Endodermal cell (in vitro differentiated cells): ENCODE measurements at regions not wholly inside any gene's neighbourhood (a gene's known extent, or its start where the extent isn't known, plus 50 kb on each side); places are given as distances from the start of the nearest gene placed in this dataset.

Experiments
- DNase-seq: peaks from one replicate; pipeline ENCODE4 v3.0.0-alpha.2; 2017
- H3K27ac ChIP-seq: 2 replicates; pipeline ENCODE4 v1.5.1; 2013; ENCODE audit warnings: mild to moderate bottlenecking, low read depth, low read length, moderate library complexity
- H3K27me3 ChIP-seq: 2 replicates; pipeline ENCODE4 v1.6.1; 2013; ENCODE audit warnings: mild to moderate bottlenecking, low read length, moderate library complexity; ENCODE audit not compliant: insufficient read depth, control insufficient read depth, poor library complexity, severe bottlenecking
- H3K36me3 ChIP-seq: 2 replicates; pipeline ENCODE4 v1.7.0; 2013; ENCODE audit warnings: mild to moderate bottlenecking, low read length, moderate library complexity; ENCODE audit not compliant: control insufficient read depth, insufficient read depth
- H3K4me1 ChIP-seq: one replicate; pipeline ENCODE4 v1.7.0; 2013; ENCODE audit warnings: low read length; ENCODE audit not compliant: control insufficient read depth, insufficient read depth
- H3K4me3 ChIP-seq: 2 replicates; pipeline ENCODE4 v1.5.1; 2013; ENCODE audit warnings: mild to moderate bottlenecking, low read length, moderate library complexity
- H3K9ac ChIP-seq: 2 replicates; pipeline ENCODE4 v1.6.1; 2013; ENCODE audit warnings: mild to moderate bottlenecking, low read length, moderate library complexity; ENCODE audit not compliant: poor library complexity, severe bottlenecking; ENCODE audit errors: extremely low read depth
- H3K9me3 ChIP-seq: 2 replicates; pipeline ENCODE4 v1.6.1; 2013; ENCODE audit warnings: mild to moderate bottlenecking, low read length, moderate library complexity; ENCODE audit not compliant: control insufficient read depth
- H3K27ac Mint-ChIP-seq: 2 replicates; pipeline ENCODE4 v1.8.0; 2020; ENCODE audit warnings: mixed read lengths
- H3K27me3 Mint-ChIP-seq: 2 replicates; pipeline ENCODE4 v1.8.0; 2021; ENCODE audit warnings: mild to moderate bottlenecking, mixed read lengths; ENCODE audit not compliant: insufficient read depth
- H3K36me3 Mint-ChIP-seq: 2 replicates; pipeline ENCODE4 v1.8.0; 2020; ENCODE audit warnings: low read depth, mixed read lengths
- H3K4me1 Mint-ChIP-seq: 2 replicates; pipeline ENCODE4 v1.8.0; 2020; ENCODE audit warnings: mixed read lengths
- H3K4me3 Mint-ChIP-seq: 2 replicates; pipeline ENCODE4 v1.8.0; 2020; ENCODE audit warnings: mild to moderate bottlenecking, moderate library complexity, mixed read lengths
- H3K9me3 Mint-ChIP-seq: 2 replicates; pipeline ENCODE4 v1.8.0; 2020; ENCODE audit warnings: mild to moderate bottlenecking, mixed read lengths
- WGBS, 2 experiments: methylation state at CpG; one replicate each; pipeline versions ENCODE4 v1.1.5 to v1.1.7; 2013; ENCODE audit warnings: missing lambda C conversion rate in 2 of 2, mixed read lengths in 1 of 2; ENCODE audit not compliant: insufficient coverage in 1 of 2, insufficient read length in 1 of 2; 5-methylcytosine and 5-hydroxymethylcytosine counted together
- TF ChIP-seq, protein P1 (sequence below): fragments of 200-600 bp; sonication (generic); conservative IDR thresholded peaks from 2 replicates; pipeline ENCODE4 v1.5.0; 2021; ENCODE audit warnings: antibody characterized with exemption, mild to moderate bottlenecking

DNA sequence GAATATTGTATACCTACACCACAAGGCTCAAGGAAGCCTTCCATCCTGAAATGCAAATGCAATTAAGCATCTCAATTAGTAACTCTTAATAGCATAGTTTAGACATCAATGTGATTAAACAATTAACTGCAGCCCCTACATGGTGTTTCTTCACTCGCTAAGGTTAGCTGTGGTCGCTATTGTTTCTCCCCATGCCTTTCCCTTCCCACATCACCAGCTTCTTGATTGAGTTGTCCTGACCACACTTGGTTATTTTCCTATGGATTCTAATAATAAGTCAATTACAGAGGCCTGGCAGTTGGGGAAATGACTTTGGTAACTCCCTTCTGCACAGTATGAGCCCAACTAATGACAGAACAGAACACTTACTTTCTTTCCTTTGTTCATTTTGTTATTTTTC lies 265.0 kb downstream of the ADAMTS20 start:
- Mint-ChIP-seq H3K4me3 (no peak overlapping the region), H3K27me3 (no peaks in the 10 kb centered on the region), H3K4me1 (peaks cover 5% of the 10 kb centered on the region), H3K36me3 (no peaks in the 10 kb centered on the region), H3K27ac (no peak overlapping the region), H3K9me3 (no peaks in the 10 kb centered on the region)
- Histone ChIP-seq H3K9ac (no peak overlapping the region), H3K4me1 (no peaks in the 10 kb centered on the region), H3K27ac (no peak overlapping the region), H3K9me3 (no peaks in the 10 kb centered on the region), H3K36me3 (no peaks in the 10 kb centered on the region), H3K4me3 (no peak overlapping the region), H3K27me3 (no peaks in the 10 kb centered on the region)
- 83 to 92% methylated on average over 1 to 2 of the region's 2 CpGs for WGBS, 2 experiments
- TF ChIP-seq, protein P1, sequence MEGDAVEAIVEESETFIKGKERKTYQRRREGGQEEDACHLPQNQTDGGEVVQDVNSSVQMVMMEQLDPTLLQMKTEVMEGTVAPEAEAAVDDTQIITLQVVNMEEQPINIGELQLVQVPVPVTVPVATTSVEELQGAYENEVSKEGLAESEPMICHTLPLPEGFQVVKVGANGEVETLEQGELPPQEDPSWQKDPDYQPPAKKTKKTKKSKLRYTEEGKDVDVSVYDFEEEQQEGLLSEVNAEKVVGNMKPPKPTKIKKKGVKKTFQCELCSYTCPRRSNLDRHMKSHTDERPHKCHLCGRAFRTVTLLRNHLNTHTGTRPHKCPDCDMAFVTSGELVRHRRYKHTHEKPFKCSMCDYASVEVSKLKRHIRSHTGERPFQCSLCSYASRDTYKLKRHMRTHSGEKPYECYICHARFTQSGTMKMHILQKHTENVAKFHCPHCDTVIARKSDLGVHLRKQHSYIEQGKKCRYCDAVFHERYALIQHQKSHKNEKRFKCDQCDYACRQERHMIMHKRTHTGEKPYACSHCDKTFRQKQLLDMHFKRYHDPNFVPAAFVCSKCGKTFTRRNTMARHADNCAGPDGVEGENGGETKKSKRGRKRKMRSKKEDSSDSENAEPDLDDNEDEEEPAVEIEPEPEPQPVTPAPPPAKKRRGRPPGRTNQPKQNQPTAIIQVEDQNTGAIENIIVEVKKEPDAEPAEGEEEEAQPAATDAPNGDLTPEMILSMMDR: no peak
- DNase-seq: no peak

DNA sequence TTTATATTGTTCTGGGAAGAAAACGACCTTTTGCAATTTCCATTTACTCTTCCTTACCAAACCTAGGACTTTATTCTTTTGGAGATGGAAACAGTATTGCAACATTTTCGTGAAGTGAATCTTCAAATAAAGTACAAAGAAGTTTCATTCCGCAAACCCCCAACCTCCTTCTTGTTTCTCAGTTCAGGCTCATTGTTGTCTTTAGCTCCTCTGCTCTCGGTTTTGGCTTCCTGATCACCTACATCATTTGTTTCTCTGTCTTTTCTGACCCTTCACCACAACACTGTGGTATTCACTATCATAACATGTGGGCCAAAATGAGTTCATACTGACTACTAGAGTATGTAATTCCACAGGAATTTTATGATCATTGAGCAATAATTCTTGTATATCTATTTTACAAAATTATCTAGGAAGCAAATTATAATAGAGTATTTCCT lies 266.8 kb downstream of the ADAMTS20 start:
- Histone ChIP-seq H3K27me3 (no peaks in the 10 kb centered on the region), H3K36me3 (no peaks in the 10 kb centered on the region), H3K9ac (no peak overlapping the region), H3K27ac (no peak overlapping the region), H3K4me3 (no peak overlapping the region), H3K9me3 (peaks cover 2% of the 10 kb centered on the region), H3K4me1 (peaks cover 2% of the 10 kb centered on the region)
- no peaks in the 10 kb centered on the region for H3K27me3 Mint-ChIP-seq
- no peaks in the 10 kb centered on the region for H3K36me3 Mint-ChIP-seq
- H3K9me3 Mint-ChIP-seq: no peaks in the 10 kb centered on the region
- H3K4me3 Mint-ChIP-seq: no peak overlapping the region
- H3K4me1 Mint-ChIP-seq: peaks cover 14% of the 10 kb centered on the region
- WGBS, 2 experiments: 85 to 96% methylated on average over 3 to 4 of the region's 4 CpGs
- TF ChIP-seq, protein P1: no peak
- no peak overlapping the region for H3K27ac Mint-ChIP-seq
- no peak for DNase-seq

DNA sequence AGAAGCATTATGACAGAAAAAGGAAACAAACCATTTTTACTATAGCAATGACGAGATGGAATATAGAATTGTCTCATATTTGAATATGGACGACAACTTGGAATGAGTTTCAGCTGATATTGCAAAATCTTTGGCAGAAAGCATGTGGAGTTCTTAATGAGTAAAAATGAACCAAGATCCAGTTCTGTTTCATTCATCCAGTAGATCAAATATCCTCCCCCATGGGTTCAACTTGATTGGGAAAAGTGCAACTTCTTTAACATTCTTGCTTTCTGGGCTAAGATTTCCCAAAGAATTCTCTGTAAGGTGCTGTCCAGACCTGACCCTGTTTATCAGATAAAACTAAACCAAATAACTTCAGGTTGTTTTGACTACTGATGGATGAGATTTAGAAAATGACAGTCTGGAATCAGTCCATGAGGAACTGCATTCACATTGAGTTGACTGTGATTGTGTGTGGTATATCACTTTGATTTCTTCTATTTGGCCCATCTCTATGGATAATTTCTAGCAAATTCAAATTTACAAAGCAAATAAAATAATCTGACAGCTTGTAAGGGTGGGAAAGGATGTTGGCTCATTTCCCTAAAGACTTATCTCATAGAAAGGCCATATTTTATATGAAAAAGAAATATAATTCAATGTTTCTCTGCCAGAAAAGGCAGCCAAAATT lies 267.4 kb downstream of the ADAMTS20 start:
- H3K27me3 Mint-ChIP-seq: no peaks in the 10 kb centered on the region
- H3K36me3 Mint-ChIP-seq: no peaks in the 10 kb centered on the region
- Histone ChIP-seq H3K4me1 (peaks cover 2% of the 10 kb centered on the region), H3K27ac (no peak overlapping the region), H3K36me3 (no peaks in the 10 kb centered on the region), H3K9me3 (peaks cover 8% of the 10 kb centered on the region), H3K4me3 (no peak overlapping the region), H3K9ac (no peak overlapping the region), H3K27me3 (no peaks in the 10 kb centered on the region)
- H3K4me3 Mint-ChIP-seq: no peak overlapping the region
- no peak overlapping the region for H3K27ac Mint-ChIP-seq
- 91 to 100% methylated on average over 2 of the region's 2 CpGs for WGBS, 2 experiments
- TF ChIP-seq, protein P1: no peak
- no peak for DNase-seq
- H3K9me3 Mint-ChIP-seq: peaks cover 2% of the 10 kb centered on the region
- peaks cover 14% of the 10 kb centered on the region for H3K4me1 Mint-ChIP-seq
